DND-41 (cell line): ENCODE measurements at regions not wholly inside any gene's neighbourhood (a gene's known extent, or its start where the extent isn't known, plus 50 kb on each side); places are given as distances from the start of the nearest gene placed in this dataset.
A peak's percentile ranks its signal among the peaks of the same experiment; 100 is the strongest.

Source experiments
- ATAC-seq: fragments of 200-7000 bp; cut with Tn5 transposase; 3 replicates; pipeline ENCODE4 v1.9.1; 2021; ENCODE audit warnings: low read depth; ENCODE audit not compliant: insufficient read depth
- DNase-seq: peaks from one replicate; pipeline ENCODE4 v3.0.0-alpha.2; 2020
- H2AFZ ChIP-seq: 2 replicates; pipeline ENCODE4 v1.6.0; 2012; ENCODE audit warnings: low read depth, low read length
- H3K27ac ChIP-seq: 2 replicates; pipeline ENCODE4 v1.5.1; 2012; ENCODE audit warnings: low read length, inconsistent platforms
- H3K27me3 ChIP-seq: fragments of 200-600 bp; sonication (generic); 2 replicates; pipeline ENCODE4 v1.6.0; 2012; ENCODE audit warnings: low read length, mild to moderate bottlenecking, inconsistent platforms; ENCODE audit not compliant: insufficient read depth, poor library complexity
- H3K36me3 ChIP-seq: 2 replicates; pipeline ENCODE4 v1.5.1; 2012; ENCODE audit warnings: low read length, inconsistent platforms; ENCODE audit not compliant: insufficient read depth
- H3K4me1 ChIP-seq: 2 replicates; pipeline ENCODE4 v1.5.1; 2012; ENCODE audit warnings: mild to moderate bottlenecking, low read length; ENCODE audit not compliant: insufficient read depth
- H3K4me2 ChIP-seq: 2 replicates; pipeline ENCODE4 v1.6.0; 2012; ENCODE audit warnings: mild to moderate bottlenecking, moderate library complexity, low read length, inconsistent platforms; ENCODE audit not compliant: insufficient read depth
- H3K4me3 ChIP-seq, 2 experiments: fragments of 200-600 bp in 1 of 2; shearing (Covaris generic) in 1 of 2; 2 replicates each; pipeline ENCODE4 v1.5.1; 2012 to 2016; ENCODE audit warnings: inconsistent platforms in 2 of 2, low read length in 2 of 2, mild to moderate bottlenecking in 2 of 2, low read depth in 1 of 2, moderate library complexity in 1 of 2
- H3K79me2 ChIP-seq: 2 replicates; pipeline ENCODE4 v1.6.0; 2012; ENCODE audit warnings: low read length, inconsistent platforms; ENCODE audit not compliant: insufficient read depth
- H3K9ac ChIP-seq: 2 replicates; pipeline ENCODE4 v1.6.0; 2012; ENCODE audit warnings: low read depth, mild to moderate bottlenecking, inconsistent platforms, low read length, moderate library complexity
- H3K9me3 ChIP-seq: 2 replicates; pipeline ENCODE4 v1.5.1; 2012; ENCODE audit warnings: low read length, moderate library complexity, mild to moderate bottlenecking, inconsistent platforms; ENCODE audit not compliant: insufficient read depth, severe bottlenecking
- H4K20me1 ChIP-seq: 2 replicates; pipeline ENCODE4 v1.6.0; 2012; ENCODE audit warnings: low read length; ENCODE audit not compliant: insufficient read depth
- CTCF ChIP-seq: IDR thresholded peaks from 2 replicates; pipeline ENCODE4 v1.5.1; 2012; ENCODE audit warnings: borderline replicate concordance, low read length, moderate library complexity, mild to moderate bottlenecking; ENCODE audit not compliant: poor library complexity, severe bottlenecking; ENCODE audit errors: extremely low read depth
- EZH2 ChIP-seq: IDR thresholded peaks from 3 replicates; pipeline ENCODE4 v1.6.1; 2012; ENCODE audit warnings: borderline replicate concordance, low read depth, mild to moderate bottlenecking, moderate library complexity, low read length, inconsistent platforms; ENCODE audit not compliant: severe bottlenecking

- TF ChIP-seq CTCF (no peak), EZH2 (no peak)
- DNase-seq, result no peak
- no peak overlapping the region for H3K27ac ChIP-seq
- H4K20me1 ChIP-seq, result no peaks in the 10 kb centered on the region
- no peak overlapping the region for H3K9ac ChIP-seq
- no peaks in the 10 kb centered on the region for H3K4me1 ChIP-seq
- H3K27me3 ChIP-seq, result no peaks in the 10 kb centered on the region
- no peaks in the 10 kb centered on the region for H3K36me3 ChIP-seq
- no peak overlapping the region for H2AFZ ChIP-seq
- no peak overlapping the region for H3K4me3 ChIP-seq
- peaks cover 5% of the 10 kb centered on the region for H3K9me3 ChIP-seq
- H3K79me2 ChIP-seq, result no peaks in the 10 kb centered on the region
- H3K4me2 ChIP-seq, result no peak overlapping the region
- no peak for ATAC-seq
Observed at GRCh38 chr13:83794583-83794982, 87.7 kb downstream of the SLITRK1 start.

- no peak overlapping the region for H2AFZ ChIP-seq
- H3K4me3 ChIP-seq, result no peak overlapping the region
- no peak for ATAC-seq
- TF ChIP-seq EZH2 (no peak), CTCF (peak; percentile 45)
- H3K79me2 ChIP-seq, result no peaks in the 10 kb centered on the region
- H3K36me3 ChIP-seq, result no peaks in the 10 kb centered on the region
- no peak for DNase-seq
- H3K9ac ChIP-seq, result no peak overlapping the region
- H3K9me3 ChIP-seq, result peaks cover 3% of the 10 kb centered on the region
- H3K27ac ChIP-seq, result no peak overlapping the region
- H3K4me2 ChIP-seq, result no peak overlapping the region
- H3K27me3 ChIP-seq, result no peaks in the 10 kb centered on the region
- no peaks in the 10 kb centered on the region for H4K20me1 ChIP-seq
- no peaks in the 10 kb centered on the region for H3K4me1 ChIP-seq
Observed at GRCh38 chr13:83780227-83780626, 102.0 kb downstream of the SLITRK1 start.

GRCh38 chr13:83773961-83774360, 108.3 kb downstream of the SLITRK1 start:
- no peak overlapping the region for H3K4me2 ChIP-seq
- TF ChIP-seq CTCF, result no peak
- no peak for TF ChIP-seq EZH2
- H3K79me2 ChIP-seq, result no peaks in the 10 kb centered on the region
- H4K20me1 ChIP-seq, result no peaks in the 10 kb centered on the region
- H2AFZ ChIP-seq, result no peak overlapping the region
- no peak for DNase-seq
- H3K9ac ChIP-seq, result no peak overlapping the region
- H3K36me3 ChIP-seq, result no peaks in the 10 kb centered on the region
- H3K4me1 ChIP-seq, result no peaks in the 10 kb centered on the region
- ATAC-seq, result no peak
- H3K9me3 ChIP-seq, result no peaks in the 10 kb centered on the region
- no peaks in the 10 kb centered on the region for H3K27me3 ChIP-seq
- no peak overlapping the region for H3K27ac ChIP-seq
- no peak overlapping the region for H3K4me3 ChIP-seq

- DNase-seq, result no peak
- Histone ChIP-seq H3K27ac (no peak overlapping the region), H3K4me3 (no peak overlapping the region), H4K20me1 (no peaks in the 10 kb centered on the region), H3K79me2 (no peaks in the 10 kb centered on the region), H3K27me3 (no peaks in the 10 kb centered on the region), H3K4me2 (no peak overlapping the region), H3K9ac (no peak overlapping the region), H2AFZ (no peak overlapping the region; the same call in 1 of the 2 replicates), H3K4me1 (no peaks in the 10 kb centered on the region), H3K36me3 (no peaks in the 10 kb centered on the region), H3K9me3 (no peaks in the 10 kb centered on the region)
- ATAC-seq, result no peak
- no peak for TF ChIP-seq CTCF
Observed at GRCh38 chr13:83765796-83766195, 116.5 kb downstream of the SLITRK1 start.
